Esophagus squamous epithelium (tissue), 5 donors: ENCODE measurements at regions not wholly inside any gene's neighbourhood (a gene's known extent, or its start where the extent isn't known, plus 50 kb on each side); places are given as distances from the start of the nearest gene placed in this dataset.

Source experiments
- DNase-seq: peaks from one replicate; lab custom pipeline; 2025; lab: John Stamatoyannopoulos, UW
- H3K27ac ChIP-seq, 4 donors: fragments of 200-600 bp; sonication (generic); one replicate each; pipeline ENCODE4 v1.5.1; 2016 to 2019; ENCODE audit warnings: mild to moderate bottlenecking in 1 of 4
- H3K27me3 ChIP-seq, 4 donors: fragments of 200-600 bp; sonication (generic); 1 replicate in 3 of 4; 2 replicates in 1 of 4; pipeline versions ENCODE4 v1.5.1 to v1.6.0; 2017 to 2021; ENCODE audit warnings: antibody characterized with exemption in 1 of 4
- H3K36me3 ChIP-seq, 3 donors: fragments of 200-600 bp; sonication (generic); one replicate each; pipeline ENCODE4 v1.5.1; 2016 to 2019
- H3K4me1 ChIP-seq, 3 donors: fragments of 200-600 bp; sonication (generic); one replicate each; pipeline ENCODE4 v1.5.1; 2017 to 2019
- H3K4me3 ChIP-seq, 4 donors: fragments of 200-600 bp; sonication (generic); 1 replicate in 3 of 4; 2 replicates in 1 of 4; pipeline ENCODE4 v1.5.1; 2016 to 2019; ENCODE audit warnings: mild to moderate bottlenecking in 2 of 4, moderate library complexity in 1 of 4
- H3K9me3 ChIP-seq, 3 donors: fragments of 200-600 bp; sonication (generic); one replicate each; pipeline ENCODE4 v1.5.1; 2016 to 2019
- POLR2A ChIP-seq, 4 donors: fragments of 450-650 bp; IDR thresholded peaks; one replicate each; pipeline ENCODE4 v1.6.1; 2017; ENCODE audit warnings: antibody characterized with exemption in 4 of 4, mild to moderate bottlenecking in 4 of 4, moderate library complexity in 3 of 4
- WGBS, 2 donors: methylation state at CpG; one replicate each; pipeline ENCODE4 v1.1.5; 2018; 5-methylcytosine and 5-hydroxymethylcytosine counted together
- intact Hi-C: fragments of 100-400 bp; cut with DNase I; formaldehyde crosslinking; loops from one replicate; pipeline ENCODE4 v1.15.0; 2022
- TF ChIP-seq, protein P1 (sequence below), 6 experiments: fragments of 450-650 bp in 4 of 6; fragments of 200-600 bp in 2 of 6; sonication (generic) in 2 of 6; IDR thresholded peaks; one replicate each; pipeline ENCODE4 v1.5.1; 2016 to 2019; ENCODE audit warnings: antibody characterized with exemption in 6 of 6, mild to moderate bottlenecking in 4 of 6, moderate library complexity in 4 of 6
- donor health status: DM: yes; HTN: yes; CAD: no.

DNA sequence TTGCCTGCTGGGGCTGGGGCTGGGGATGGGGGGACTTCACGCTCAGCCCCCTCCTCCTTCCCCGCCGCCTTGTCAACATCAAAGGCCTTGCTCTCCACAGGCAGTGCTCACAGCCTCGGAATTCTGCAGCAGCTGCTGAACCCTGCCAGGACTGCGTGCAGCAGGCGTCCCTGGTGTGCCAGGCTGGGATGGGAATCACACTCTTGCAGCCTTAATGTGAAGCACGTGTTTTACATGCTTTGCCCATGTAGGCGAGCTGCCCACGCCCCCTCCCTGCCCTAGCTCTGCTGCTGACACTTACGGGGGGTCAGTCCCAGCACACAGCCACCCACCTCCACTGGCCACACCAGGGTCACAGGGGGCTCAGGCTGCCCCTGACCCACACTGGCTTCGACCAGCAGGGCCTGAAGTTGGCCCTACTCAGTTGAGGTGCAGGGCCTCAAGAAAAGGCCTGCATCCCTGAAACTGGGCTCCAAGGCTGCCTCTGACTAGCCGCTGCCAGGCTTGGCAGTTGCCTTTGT lies 276.2 kb upstream of the RTL1 start:
- intact Hi-C loops, result no loop called here
- WGBS, 2 donors, result 76 to 80% methylated on average over 1 to 7 of the region's 12 CpGs
- no peaks in the 10 kb centered on the region for H3K36me3 ChIP-seq
- TF ChIP-seq POLR2A (IDR thresholded peaks at IDR 0.05), result no peak
- TF ChIP-seq, protein P1, sequence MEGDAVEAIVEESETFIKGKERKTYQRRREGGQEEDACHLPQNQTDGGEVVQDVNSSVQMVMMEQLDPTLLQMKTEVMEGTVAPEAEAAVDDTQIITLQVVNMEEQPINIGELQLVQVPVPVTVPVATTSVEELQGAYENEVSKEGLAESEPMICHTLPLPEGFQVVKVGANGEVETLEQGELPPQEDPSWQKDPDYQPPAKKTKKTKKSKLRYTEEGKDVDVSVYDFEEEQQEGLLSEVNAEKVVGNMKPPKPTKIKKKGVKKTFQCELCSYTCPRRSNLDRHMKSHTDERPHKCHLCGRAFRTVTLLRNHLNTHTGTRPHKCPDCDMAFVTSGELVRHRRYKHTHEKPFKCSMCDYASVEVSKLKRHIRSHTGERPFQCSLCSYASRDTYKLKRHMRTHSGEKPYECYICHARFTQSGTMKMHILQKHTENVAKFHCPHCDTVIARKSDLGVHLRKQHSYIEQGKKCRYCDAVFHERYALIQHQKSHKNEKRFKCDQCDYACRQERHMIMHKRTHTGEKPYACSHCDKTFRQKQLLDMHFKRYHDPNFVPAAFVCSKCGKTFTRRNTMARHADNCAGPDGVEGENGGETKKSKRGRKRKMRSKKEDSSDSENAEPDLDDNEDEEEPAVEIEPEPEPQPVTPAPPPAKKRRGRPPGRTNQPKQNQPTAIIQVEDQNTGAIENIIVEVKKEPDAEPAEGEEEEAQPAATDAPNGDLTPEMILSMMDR (IDR thresholded peaks at IDR 0.05), result no peak
- H3K4me1 ChIP-seq, result no peaks in the 10 kb centered on the region
- H3K4me3 ChIP-seq, result no peak overlapping the region
- H3K9me3 ChIP-seq, result peaks cover 0 to 9% (median 0%) of the 10 kb centered on the region in 3 donors
- no peak for DNase-seq
- H3K27me3 ChIP-seq, result peaks cover 0 to 7% (median 0%) of the 10 kb centered on the region in 4 donors
- H3K27ac ChIP-seq, result no peak overlapping the region

- H3K9me3 ChIP-seq, result peaks cover 0 to 9% (median 0%) of the 10 kb centered on the region in 3 donors
- H3K27me3 ChIP-seq, result peaks cover 0 to 7% (median 0%) of the 10 kb centered on the region in 4 donors
- H3K36me3 ChIP-seq, result no peaks in the 10 kb centered on the region
- TF ChIP-seq, protein P1 (IDR thresholded peaks at IDR 0.05), result no peak
- no peak for TF ChIP-seq POLR2A (IDR thresholded peaks at IDR 0.05)
- intact Hi-C loops, result no loop called here
- 46 to 60% methylated on average over 3 to 4 of the region's 6 CpGs for WGBS, 2 donors
- no peak overlapping the region for H3K27ac ChIP-seq
- H3K4me3 ChIP-seq, result no peak overlapping the region
- no peak for DNase-seq
- H3K4me1 ChIP-seq, result no peaks in the 10 kb centered on the region
These were observed 278.2 kb upstream of the RTL1 start for GRCh38 chr14:101181446-101182313.

DNA sequence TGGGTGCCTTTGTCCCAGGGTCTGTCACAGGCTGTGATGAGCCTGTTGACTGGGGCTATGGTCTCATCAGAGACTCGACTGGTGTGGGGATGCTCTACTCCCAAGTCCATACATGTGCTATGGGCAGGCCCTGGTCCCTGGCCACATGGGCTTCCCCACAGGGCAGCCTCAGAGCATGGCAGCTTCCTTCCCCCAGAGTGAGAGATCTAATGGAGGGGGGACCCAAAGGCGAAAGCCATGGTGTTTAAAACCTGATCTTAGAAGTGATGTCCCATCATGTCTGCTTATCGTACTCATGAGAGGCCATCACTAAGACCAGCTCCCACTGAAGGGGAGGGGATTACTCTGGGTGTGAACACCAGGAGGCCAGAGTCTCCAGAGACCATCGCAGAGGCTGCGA lies 279.0 kb upstream of the RTL1 start:
- H3K4me1 ChIP-seq, result no peaks in the 10 kb centered on the region
- H3K36me3 ChIP-seq, result no peaks in the 10 kb centered on the region
- no peak for TF ChIP-seq POLR2A (IDR thresholded peaks at IDR 0.05)
- no peak for DNase-seq
- peaks cover 0 to 9% (median 0%) of the 10 kb centered on the region in 3 donors for H3K9me3 ChIP-seq
- WGBS, 2 donors, result 75 to 84% methylated on average over 4 of the region's 5 CpGs
- peaks cover 0 to 7% (median 0%) of the 10 kb centered on the region in 4 donors for H3K27me3 ChIP-seq
- no peak overlapping the region for H3K4me3 ChIP-seq
- H3K27ac ChIP-seq, result no peak overlapping the region
- intact Hi-C loops, result no loop called here

- Histone ChIP-seq H3K27ac (no peak overlapping the region), H3K27me3 (peaks cover 0 to 7% (median 0%) of the 10 kb centered on the region in 4 donors), H3K9me3 (peaks cover 0 to 9% (median 0%) of the 10 kb centered on the region in 3 donors), H3K4me3 (no peak overlapping the region), H3K36me3 (no peaks in the 10 kb centered on the region), H3K4me1 (no peaks in the 10 kb centered on the region)
- WGBS, 2 donors, result 34 to 80% methylated on average over 1 to 4 of the region's 23 CpGs
- intact Hi-C loops, result no loop called here
- no peak for TF ChIP-seq POLR2A (IDR thresholded peaks at IDR 0.05)
- TF ChIP-seq, protein P1 (IDR thresholded peaks at IDR 0.05), result peak in 2 of 6 experiments; percentile 27 to 29
- no peak for DNase-seq
These were observed 280.0 kb upstream of the RTL1 start for GRCh38 chr14:101183376-101184103.

DNA sequence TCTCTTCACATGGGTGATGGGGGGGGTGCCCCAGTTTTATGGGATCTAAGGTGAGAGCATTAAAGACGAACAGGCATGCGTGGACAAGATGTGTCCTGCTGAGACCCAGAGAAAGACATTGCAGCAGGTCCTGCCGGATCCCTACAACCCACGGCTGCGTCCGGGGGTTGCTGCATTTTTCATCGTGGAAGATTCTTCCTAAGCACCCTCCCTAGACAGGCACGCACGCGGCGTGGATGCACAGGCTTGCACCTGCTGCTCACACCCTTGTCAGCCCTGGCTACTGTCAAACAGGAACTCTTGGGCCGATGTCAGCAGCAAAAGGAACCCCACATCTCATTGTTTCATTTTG lies 280.6 kb upstream of the RTL1 start:
- no peaks in the 10 kb centered on the region for H3K36me3 ChIP-seq
- H3K9me3 ChIP-seq, result peaks cover 0 to 9% (median 0%) of the 10 kb centered on the region in 3 donors
- H3K4me3 ChIP-seq, result no peak overlapping the region
- peaks cover 0 to 7% (median 0%) of the 10 kb centered on the region in 4 donors for H3K27me3 ChIP-seq
- no peak overlapping the region for H3K27ac ChIP-seq
- TF ChIP-seq POLR2A (IDR thresholded peaks at IDR 0.05), result no peak
- TF ChIP-seq, protein P1 (IDR thresholded peaks at IDR 0.05), result no peak
- no peaks in the 10 kb centered on the region for H3K4me1 ChIP-seq
- no peak for DNase-seq
- WGBS, 2 donors, result 42 to 61% methylated on average over 7 to 10 of the region's 12 CpGs
- intact Hi-C loops, result no loop called here
